ENCODE measurements at regions not wholly inside any gene's neighbourhood (a gene's known extent, or its start where the extent isn't known, plus 50 kb on each side); places are given as distances from the start of the nearest gene placed in this dataset.

DNA sequence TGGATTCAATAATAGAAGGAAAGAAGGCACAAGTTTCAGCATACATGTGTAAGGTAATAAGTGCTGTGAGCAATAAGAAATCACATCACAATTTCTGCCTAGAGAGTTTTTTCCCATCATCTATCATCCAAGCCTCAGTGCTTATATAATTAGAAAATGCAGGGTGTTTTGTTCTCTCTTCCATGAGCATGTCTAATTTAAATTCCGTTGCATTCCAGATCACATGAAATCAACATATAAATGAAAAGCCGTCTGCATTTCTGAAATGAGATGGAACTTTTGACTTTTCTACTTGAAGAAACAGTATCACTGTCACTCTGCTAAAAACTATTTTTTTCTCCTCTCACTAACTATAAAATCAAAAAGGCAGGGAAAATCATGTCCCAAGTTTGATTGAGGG is 74.5 kb upstream of the CD2AP start:
- TF ChIP-seq EZH2phosphoT487 (IDR thresholded peaks at IDR 0.05; ENCODE audit: borderline replicate concordance, low read depth, low read length), result no peak
- TF ChIP-seq, protein P1, sequence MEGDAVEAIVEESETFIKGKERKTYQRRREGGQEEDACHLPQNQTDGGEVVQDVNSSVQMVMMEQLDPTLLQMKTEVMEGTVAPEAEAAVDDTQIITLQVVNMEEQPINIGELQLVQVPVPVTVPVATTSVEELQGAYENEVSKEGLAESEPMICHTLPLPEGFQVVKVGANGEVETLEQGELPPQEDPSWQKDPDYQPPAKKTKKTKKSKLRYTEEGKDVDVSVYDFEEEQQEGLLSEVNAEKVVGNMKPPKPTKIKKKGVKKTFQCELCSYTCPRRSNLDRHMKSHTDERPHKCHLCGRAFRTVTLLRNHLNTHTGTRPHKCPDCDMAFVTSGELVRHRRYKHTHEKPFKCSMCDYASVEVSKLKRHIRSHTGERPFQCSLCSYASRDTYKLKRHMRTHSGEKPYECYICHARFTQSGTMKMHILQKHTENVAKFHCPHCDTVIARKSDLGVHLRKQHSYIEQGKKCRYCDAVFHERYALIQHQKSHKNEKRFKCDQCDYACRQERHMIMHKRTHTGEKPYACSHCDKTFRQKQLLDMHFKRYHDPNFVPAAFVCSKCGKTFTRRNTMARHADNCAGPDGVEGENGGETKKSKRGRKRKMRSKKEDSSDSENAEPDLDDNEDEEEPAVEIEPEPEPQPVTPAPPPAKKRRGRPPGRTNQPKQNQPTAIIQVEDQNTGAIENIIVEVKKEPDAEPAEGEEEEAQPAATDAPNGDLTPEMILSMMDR (conservative IDR thresholded peaks at IDR 0.05; ENCODE audit: low read length), result no peak

Measured in OCI-LY7 (cell line).